CD4-positive, CD25-positive, alpha-beta regulatory T cell (primary cell): ENCODE measurements at regions not wholly inside any gene's neighbourhood (a gene's known extent, or its start where the extent isn't known, plus 50 kb on each side); places are given as distances from the start of the nearest gene placed in this dataset.
A peak's percentile ranks its signal among the peaks of the same experiment; 100 is the strongest.
"Not testable (repeated sequence)": the region's sequence is repeated elsewhere in the genome, so short reads cannot be mapped to it uniquely, and the experiment has no call there.

Source experiments
- ATAC-seq, 2 donors: fragments of 150-1000 bp; cut with Tn5 transposase; one replicate each; pipeline ENCODE4 v1.10.0; 2021; ENCODE audit warnings: low read depth in 2 of 2, moderate number of reproducible peaks in 2 of 2, moderate library complexity in 1 of 2
- DNase-seq, 3 donors: peaks; one replicate each; pipeline versions ENCODE4 v3.0.0 to v3.0.0-alpha.2; 2012 to 2022; ENCODE audit warnings: mixed read lengths in 1 of 3
- H3K27ac ChIP-seq: one replicate; pipeline ENCODE4 v1.7.0; 2013; ENCODE audit warnings: mild to moderate bottlenecking, low read length; ENCODE audit not compliant: insufficient read depth, poor library complexity, severe bottlenecking
- H3K27me3 ChIP-seq: one replicate; pipeline ENCODE4 v1.7.0; 2013; ENCODE audit warnings: low read length; ENCODE audit not compliant: control insufficient read depth, insufficient read depth
- H3K36me3 ChIP-seq: one replicate; pipeline ENCODE4 v1.7.0; 2013; ENCODE audit warnings: mild to moderate bottlenecking, low read length, moderate library complexity; ENCODE audit not compliant: control insufficient read depth, insufficient read depth
- H3K4me1 ChIP-seq: 2 replicates; pipeline ENCODE4 v1.7.0; 2013; ENCODE audit warnings: mild to moderate bottlenecking, low read length; ENCODE audit not compliant: insufficient read depth, control insufficient read depth, poor library complexity, severe bottlenecking
- H3K4me3 ChIP-seq: one replicate; pipeline ENCODE4 v1.7.0; 2013; ENCODE audit warnings: low read depth, mild to moderate bottlenecking, low read length, moderate library complexity
- H3K9me3 ChIP-seq, 2 experiments: 1 replicate in 1 of 2; 2 replicates in 1 of 2; pipeline ENCODE4 v1.7.0; 2013; ENCODE audit warnings: low read length in 2 of 2, mild to moderate bottlenecking in 1 of 2, moderate library complexity in 1 of 2; ENCODE audit not compliant: control insufficient read depth in 2 of 2
- H3K27ac Mint-ChIP-seq, 3 donors: one replicate each; pipeline ENCODE4 v1.8.0; 2020 to 2022; ENCODE audit warnings: mild to moderate bottlenecking in 3 of 3, mixed read lengths in 3 of 3, moderate library complexity in 2 of 3
- H3K27me3 Mint-ChIP-seq: one replicate; pipeline ENCODE4 v1.8.0; 2022; ENCODE audit warnings: mild to moderate bottlenecking, mixed read lengths
- H3K36me3 Mint-ChIP-seq: one replicate; pipeline ENCODE4 v1.8.0; 2020; ENCODE audit warnings: mixed read lengths
- H3K4me1 Mint-ChIP-seq, 4 donors: one replicate each; pipeline ENCODE4 v1.8.0; 2020 to 2022; ENCODE audit warnings: mixed read lengths in 4 of 4, mild to moderate bottlenecking in 1 of 4
- H3K4me3 Mint-ChIP-seq, 4 donors: one replicate each; pipeline ENCODE4 v1.8.0; 2020 to 2022; ENCODE audit warnings: mild to moderate bottlenecking in 4 of 4, mixed read lengths in 4 of 4, moderate library complexity in 3 of 4
- H3K9me3 Mint-ChIP-seq, 7 donors: one replicate each; pipeline ENCODE4 v1.8.0; 2020 to 2022; ENCODE audit warnings: mixed read lengths in 7 of 7, mild to moderate bottlenecking in 3 of 7, moderate library complexity in 2 of 7

DNA sequence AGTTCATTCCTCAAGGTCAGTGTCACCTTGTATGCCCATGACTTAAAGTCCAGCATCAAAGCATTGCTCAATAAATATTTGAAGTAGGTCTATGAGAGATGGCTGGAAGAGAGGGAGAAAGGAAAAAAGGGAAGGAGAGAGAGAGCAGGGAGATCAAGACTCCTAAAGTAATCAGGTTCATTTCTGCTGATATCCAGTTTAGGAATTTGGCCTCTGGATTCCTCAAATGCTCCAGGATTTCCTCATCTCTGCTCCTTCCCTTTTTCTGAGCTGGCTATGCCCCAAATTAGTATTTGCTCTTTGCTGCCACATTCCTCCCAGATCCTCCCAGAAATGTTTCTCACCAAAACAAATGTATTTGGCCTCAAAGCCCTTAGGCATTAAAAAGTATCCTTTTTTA is 739.4 kb upstream of the CHAC2 start:
- ATAC-seq (no peak), DNase-seq (no peak)
- no peaks in the 10 kb centered on the region for H3K36me3 Mint-ChIP-seq
- no peaks in the 10 kb centered on the region for H3K27me3 Mint-ChIP-seq
- Histone ChIP-seq H3K27ac (no peak overlapping the region), H3K4me1 (no peaks in the 10 kb centered on the region), H3K27me3 (no peaks in the 10 kb centered on the region), H3K9me3 (peaks cover 0 to 2% of the 10 kb centered on the region in 2 experiments), H3K4me3 (no peak overlapping the region), H3K36me3 (no peaks in the 10 kb centered on the region)
- H3K9me3 Mint-ChIP-seq, result peaks cover 0 to 16% (median 5%) of the 10 kb centered on the region in 7 donors
- H3K4me1 Mint-ChIP-seq, result no peaks in the 10 kb centered on the region
- H3K4me3 Mint-ChIP-seq, result no peak overlapping the region
- no peak overlapping the region for H3K27ac Mint-ChIP-seq

DNA sequence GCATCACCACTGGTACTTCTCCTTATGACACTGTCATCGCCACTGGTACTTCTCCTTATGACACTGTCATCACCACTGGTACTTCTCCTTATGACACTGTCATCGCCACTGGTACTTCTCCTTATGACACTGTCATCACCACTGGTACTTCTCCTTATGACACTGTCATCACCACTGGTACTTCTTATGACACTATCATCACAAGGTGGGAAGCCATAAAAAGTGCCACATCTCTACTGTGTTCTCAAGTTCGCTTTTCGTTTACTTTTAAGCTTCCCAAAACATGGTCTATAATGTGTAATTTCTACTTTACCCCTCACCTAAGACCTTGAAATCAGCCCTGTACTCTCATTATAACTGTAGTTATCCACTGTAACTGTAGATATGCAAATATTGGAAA is 745.4 kb upstream of the CHAC2 start:
- H3K27me3 Mint-ChIP-seq, H3K4me3 Mint-ChIP-seq, H3K4me1 Mint-ChIP-seq, H3K4me1 ChIP-seq, ATAC-seq, H3K27ac Mint-ChIP-seq, H3K27me3 ChIP-seq, H3K27ac ChIP-seq, H3K4me3 ChIP-seq, H3K36me3 ChIP-seq, DNase-seq, H3K9me3 ChIP-seq, H3K36me3 Mint-ChIP-seq: not testable (repeated sequence)
- H3K9me3 Mint-ChIP-seq, result peaks cover 3 to 13% (median 6%) of the 10 kb centered on the region in 7 donors

DNA sequence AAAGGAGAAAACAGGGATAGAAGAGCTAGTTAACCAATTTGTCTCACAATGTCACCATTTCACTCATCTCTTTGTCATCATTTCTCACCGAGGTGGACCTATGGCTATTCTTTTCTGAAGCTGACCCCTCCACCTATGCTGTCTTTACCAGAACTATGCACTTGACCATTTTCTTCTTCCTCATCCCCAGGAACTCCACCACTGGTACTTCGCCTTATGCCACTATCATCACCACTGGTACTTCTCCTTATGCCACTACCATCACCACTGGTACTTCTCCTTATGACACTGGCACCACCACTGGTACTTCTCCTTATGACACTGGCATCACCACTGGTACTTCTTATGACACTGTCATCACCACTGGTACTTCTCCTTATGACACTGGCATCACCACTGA is 745.8 kb upstream of the CHAC2 start:
- Mint-ChIP-seq H3K4me1 (no peaks in the 10 kb centered on the region), H3K36me3 (no peaks in the 10 kb centered on the region), H3K9me3 (peaks cover 3 to 13% (median 5%) of the 10 kb centered on the region in 7 donors), H3K27ac (peak overlapping the region in 1 of 3 donors; percentile 48), H3K27me3 (no peaks in the 10 kb centered on the region), H3K4me3 (no peak overlapping the region)
- Histone ChIP-seq H3K4me3 (no peak overlapping the region), H3K9me3 (no peaks in the 10 kb centered on the region), H3K4me1 (no peaks in the 10 kb centered on the region), H3K36me3 (no peaks in the 10 kb centered on the region), H3K27ac (no peak overlapping the region), H3K27me3 (no peaks in the 10 kb centered on the region)
- DNase-seq, result no peak
- no peak for ATAC-seq

DNA sequence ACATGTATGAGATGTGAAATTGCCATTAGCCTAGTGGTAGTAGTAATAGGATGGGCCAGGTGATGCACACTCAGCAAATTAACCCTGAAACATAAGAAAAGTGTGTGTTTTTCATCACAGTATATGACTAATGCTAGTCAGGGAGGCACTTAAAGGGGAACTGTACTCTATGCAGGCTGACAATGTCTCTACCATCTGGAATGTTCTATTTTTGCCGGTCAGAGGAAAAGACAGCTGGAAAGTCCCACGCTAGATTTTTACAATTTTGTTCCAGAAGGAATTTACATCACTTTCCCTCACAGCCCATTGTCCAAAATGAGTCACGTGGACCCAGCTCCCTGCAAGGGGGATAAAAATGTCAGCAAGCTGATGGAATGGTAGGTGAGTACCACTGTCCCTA is 746.3 kb upstream of the CHAC2 start:
- H3K4me3 ChIP-seq, result no peak overlapping the region
- Mint-ChIP-seq H3K4me3 (no peak overlapping the region), H3K9me3 (peaks cover 3 to 13% (median 4%) of the 10 kb centered on the region in 7 donors), H3K27me3 (no peaks in the 10 kb centered on the region), H3K27ac (no peak overlapping the region), H3K4me1 (no peaks in the 10 kb centered on the region), H3K36me3 (no peaks in the 10 kb centered on the region)
- H3K4me1 ChIP-seq, result no peaks in the 10 kb centered on the region
- DNase-seq, result no peak
- H3K27me3 ChIP-seq, result no peaks in the 10 kb centered on the region
- H3K36me3 ChIP-seq, result no peaks in the 10 kb centered on the region
- no peak for ATAC-seq
- no peaks in the 10 kb centered on the region for H3K9me3 ChIP-seq
- no peak overlapping the region for H3K27ac ChIP-seq

DNA sequence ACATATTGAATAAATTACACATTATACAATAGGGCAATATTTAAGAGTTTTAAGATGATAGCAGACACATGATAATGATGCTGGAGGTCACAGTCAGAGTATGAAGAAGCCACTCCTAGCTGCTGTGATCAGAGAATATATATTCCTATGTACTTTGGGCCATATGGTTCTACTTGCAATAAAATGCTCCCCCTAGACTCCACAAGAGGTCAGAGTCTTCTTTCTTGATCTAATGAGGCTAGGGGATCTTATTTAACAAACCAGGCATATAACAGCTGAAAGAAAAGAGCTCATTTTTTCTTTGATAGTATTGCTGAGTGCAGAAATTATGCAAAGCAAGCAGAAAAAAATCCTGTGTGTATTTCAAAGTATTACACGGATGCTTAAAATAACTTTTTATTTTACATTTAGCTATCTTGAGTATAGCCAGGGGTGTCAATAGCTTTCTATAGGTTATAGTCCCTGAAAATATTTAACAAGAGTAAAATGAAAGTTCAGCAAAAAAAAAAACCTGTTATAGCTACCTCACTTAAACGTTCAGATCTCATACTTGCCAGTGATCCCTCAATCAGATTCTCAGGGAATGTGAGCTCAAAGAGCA is 748.7 kb upstream of the CHAC2 start:
- no peaks in the 10 kb centered on the region for H3K9me3 ChIP-seq
- Mint-ChIP-seq H3K27ac (no peak overlapping the region), H3K36me3 (no peaks in the 10 kb centered on the region), H3K9me3 (peaks cover 2 to 12% (median 4%) of the 10 kb centered on the region in 7 donors), H3K4me1 (no peaks in the 10 kb centered on the region), H3K27me3 (no peaks in the 10 kb centered on the region), H3K4me3 (no peak overlapping the region)
- no peaks in the 10 kb centered on the region for H3K27me3 ChIP-seq
- no peak for DNase-seq
- no peak overlapping the region for H3K4me3 ChIP-seq
- H3K4me1 ChIP-seq, result no peaks in the 10 kb centered on the region
- H3K27ac ChIP-seq, result no peak overlapping the region
- no peaks in the 10 kb centered on the region for H3K36me3 ChIP-seq
- ATAC-seq, result no peak

DNA sequence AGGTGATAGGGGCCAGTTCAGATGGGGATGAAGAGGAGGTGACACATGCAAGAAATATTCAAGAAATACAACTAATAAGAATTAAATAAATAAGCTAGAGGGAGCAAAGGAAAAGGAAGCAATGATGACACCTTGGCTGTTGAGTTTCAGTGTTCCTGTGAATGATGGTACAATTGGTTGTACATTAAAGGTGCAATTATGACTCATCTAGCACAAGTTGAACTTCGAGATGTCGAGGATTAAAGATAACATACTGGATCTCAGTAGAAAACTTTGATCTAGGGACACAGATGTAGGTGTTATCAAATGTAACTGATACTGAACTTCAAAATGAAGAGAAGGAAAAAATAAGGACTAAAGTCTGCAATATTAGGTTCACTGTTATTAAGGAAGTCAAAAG is 760.6 kb upstream of the CHAC2 start:
- Mint-ChIP-seq H3K9me3 (peaks cover 2 to 25% (median 6%) of the 10 kb centered on the region in 7 donors), H3K27me3 (no peaks in the 10 kb centered on the region), H3K36me3 (no peaks in the 10 kb centered on the region), H3K4me3 (no peak overlapping the region), H3K27ac (no peak overlapping the region), H3K4me1 (no peaks in the 10 kb centered on the region)
- Histone ChIP-seq H3K36me3 (no peaks in the 10 kb centered on the region), H3K4me3 (no peak overlapping the region), H3K4me1 (no peaks in the 10 kb centered on the region), H3K27ac (no peak overlapping the region), H3K9me3 (no peaks in the 10 kb centered on the region), H3K27me3 (no peaks in the 10 kb centered on the region)
- DNase-seq (no peak), ATAC-seq (no peak)

DNA sequence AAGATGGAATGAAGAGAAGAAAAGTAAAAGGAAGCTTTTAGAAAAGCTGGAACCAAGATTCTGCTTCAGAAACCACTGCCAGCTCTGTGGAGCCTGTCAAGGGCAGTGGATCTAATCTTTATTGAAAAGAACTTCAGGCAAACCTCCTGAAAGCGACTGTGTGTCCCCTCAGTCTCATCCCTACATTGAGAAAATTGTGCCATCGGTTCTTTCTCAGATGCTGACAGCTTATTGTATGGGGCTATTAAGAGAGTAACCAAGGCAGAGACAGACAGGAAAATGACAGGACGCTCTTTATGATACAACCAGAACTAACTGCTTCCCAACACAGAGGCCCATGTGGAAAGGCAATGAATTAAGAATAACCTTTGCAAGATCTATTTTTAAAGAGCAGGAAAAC is 763.2 kb upstream of the CHAC2 start:
- Histone ChIP-seq H3K27me3 (no peaks in the 10 kb centered on the region), H3K9me3 (no peaks in the 10 kb centered on the region), H3K4me1 (no peaks in the 10 kb centered on the region), H3K4me3 (no peak overlapping the region), H3K27ac (no peak overlapping the region), H3K36me3 (no peaks in the 10 kb centered on the region)
- DNase-seq (no peak), ATAC-seq (no peak)
- Mint-ChIP-seq H3K36me3 (no peaks in the 10 kb centered on the region), H3K9me3 (peaks cover 2 to 11% (median 5%) of the 10 kb centered on the region in 7 donors), H3K27ac (no peak overlapping the region), H3K27me3 (no peaks in the 10 kb centered on the region), H3K4me3 (no peak overlapping the region), H3K4me1 (no peaks in the 10 kb centered on the region)

DNA sequence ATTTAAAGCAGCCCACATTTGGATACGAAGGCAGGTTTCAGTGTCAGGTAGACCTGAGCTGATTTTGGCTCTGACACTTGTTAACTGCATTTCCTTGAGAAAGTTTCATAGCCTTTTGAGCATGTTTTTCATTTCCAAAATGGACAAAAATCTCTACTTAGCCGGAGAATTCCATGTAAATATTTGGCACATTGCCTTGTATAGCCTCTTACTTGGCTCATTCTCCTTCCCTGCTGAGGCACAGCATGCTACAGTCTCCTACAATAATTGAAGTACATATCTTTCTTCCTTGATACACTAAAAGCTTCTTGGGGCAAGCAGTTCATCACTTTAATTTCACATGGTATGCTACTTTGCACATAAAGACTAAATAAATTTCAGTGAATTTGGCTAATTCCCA is 772.2 kb upstream of the CHAC2 start:
- ATAC-seq, result no peak
- Mint-ChIP-seq H3K36me3 (no peaks in the 10 kb centered on the region), H3K27me3 (no peaks in the 10 kb centered on the region), H3K9me3 (peaks cover 2 to 24% (median 6%) of the 10 kb centered on the region in 7 donors), H3K27ac (no peak overlapping the region), H3K4me3 (no peak overlapping the region), H3K4me1 (peaks cover 0 to 1% (median 0%) of the 10 kb centered on the region in 4 donors)
- no peak overlapping the region for H3K4me3 ChIP-seq
- no peaks in the 10 kb centered on the region for H3K9me3 ChIP-seq
- no peaks in the 10 kb centered on the region for H3K36me3 ChIP-seq
- H3K27ac ChIP-seq, result no peak overlapping the region
- no peak for DNase-seq
- H3K4me1 ChIP-seq, result no peaks in the 10 kb centered on the region
- H3K27me3 ChIP-seq, result no peaks in the 10 kb centered on the region
